GM12878 (cell line): ENCODE measurements at regions not wholly inside any gene's neighbourhood (a gene's known extent, or its start where the extent isn't known, plus 50 kb on each side); places are given as distances from the start of the nearest gene placed in this dataset.

Experiments used
- ATAC-seq: fragments of 200-7000 bp; cut with Tn5 transposase; 3 replicates; pipeline ENCODE4 v1.9.1; 2020; ENCODE audit warnings: mild to moderate bottlenecking, moderate library complexity
- BruUV-seq: library from RNA; stranded (reverse); fragments of 400-500 nt; replicated peaks from 2 replicates; lab custom pipeline; 2021; lab: Mats Ljungman, UMichigan
- CTCF ChIA-PET: fragments of 300-600 bp; sonication (Branson Sonifier 250); formaldehyde crosslinking; extraction: SDS; loops from one replicate; lab custom pipeline; 2021; ENCODE audit warnings: inconsistent platforms; lab: Yijun Ruan, JAX
- POLR2A ChIA-PET: fragments of 350-600 bp; formaldehyde crosslinking; extraction: SDS; loops from one replicate; lab custom pipeline; 2021; ENCODE audit warnings: inconsistent platforms; lab: Charles Lee
- RAD21 ChIA-PET: fragments of 300-600 bp; sonication (Branson Sonifier 250); formaldehyde crosslinking; loops from one replicate; lab custom pipeline; 2023; ENCODE audit warnings: antibody characterized with exemption; ENCODE audit not compliant: unreplicated experiment; lab: Charles Lee
- SMC1A ChIA-PET: fragments of 300-600 bp; sonication (Branson Sonifier 250); formaldehyde crosslinking; loops from one replicate; lab custom pipeline; 2023; ENCODE audit not compliant: unreplicated experiment, uncharacterized antibody; lab: Charles Lee
- DNase-seq: peaks from one replicate; pipeline ENCODE4 v3.0.0-alpha.2; 2011; ENCODE audit warnings: low read depth, low spot score
- FAIRE-seq: peaks from 3 replicates; lab custom pipeline; 2011; peaks lifted over from hg19 to GRCh38; lab: Jason Lieb, UNC
- H2AFZ ChIP-seq: 2 replicates; pipeline ENCODE4 v1.6.0; 2011; ENCODE audit warnings: low read depth, low read length, control low read depth; ENCODE audit not compliant: control insufficient read depth
- H3K27ac ChIP-seq: 2 replicates; pipeline ENCODE4 v1.5.1; 2011; ENCODE audit warnings: control low read depth; ENCODE audit not compliant: control insufficient read depth, insufficient read depth
- H3K27me3 ChIP-seq, 2 experiments: replicated peaks in 1 of 2; 2 replicates each; pipeline versions ENCODE4 v1.6.0 to v1.6.1; 2011; ENCODE audit warnings: low read length in 1 of 2; ENCODE audit not compliant: control insufficient read depth in 2 of 2, insufficient read depth in 2 of 2
- H3K36me3 ChIP-seq, 2 experiments: 2 replicates each; pipeline ENCODE4 v1.5.1; 2011; ENCODE audit warnings: low read length in 1 of 2; ENCODE audit not compliant: control insufficient read depth in 2 of 2, insufficient read depth in 2 of 2
- H3K4me1 ChIP-seq: 2 replicates; pipeline ENCODE4 v1.6.1; 2011; ENCODE audit warnings: mild to moderate bottlenecking, low read length, moderate library complexity, mixed read lengths; ENCODE audit not compliant: control insufficient read depth, insufficient read depth
- H3K4me2 ChIP-seq: 2 replicates; pipeline ENCODE4 v1.6.0; 2011; ENCODE audit warnings: control low read depth; ENCODE audit not compliant: control insufficient read depth, insufficient read depth
- H3K4me3 ChIP-seq: fragments of 200-600 bp; sonication (generic); 2 replicates; pipeline ENCODE4 v1.5.1; 2016
- H3K79me2 ChIP-seq: 2 replicates; pipeline ENCODE4 v1.6.0; 2011; ENCODE audit warnings: low read length; ENCODE audit not compliant: control insufficient read depth, insufficient read depth
- H3K9ac ChIP-seq: 2 replicates; pipeline ENCODE4 v1.8.0; 2011; ENCODE audit warnings: low read length, control low read depth, mixed read lengths; ENCODE audit not compliant: control insufficient read depth, insufficient read depth
- H3K9me3 ChIP-seq: replicated peaks from 3 replicates; pipeline ENCODE4 v1.5.1; 2011; ENCODE audit warnings: mild to moderate bottlenecking, low read length; ENCODE audit not compliant: control insufficient read depth, insufficient read depth
- H4K20me1 ChIP-seq: 2 replicates; pipeline ENCODE4 v1.6.0; 2011; ENCODE audit not compliant: control insufficient read depth, insufficient read depth
- CBFB ChIP-seq: IDR thresholded peaks from 2 replicates; pipeline ENCODE4 v1.6.1; 2016; ENCODE audit warnings: antibody characterized with exemption, low read depth
- CBX3 ChIP-seq: fragments of 200-600 bp; sonication (generic); IDR thresholded peaks from 2 replicates; pipeline ENCODE4 v1.6.1; 2016; ENCODE audit warnings: low read depth, borderline replicate concordance
- HDAC6 ChIP-seq: fragments of 200-600 bp; sonication (generic); IDR thresholded peaks from one replicate; pipeline ENCODE4 v1.8.0; 2017; ENCODE audit warnings: antibody characterized with exemption; ENCODE audit not compliant: unreplicated experiment
- MEF2B ChIP-seq: fragments of 450-650 bp; IDR thresholded peaks from 2 replicates; pipeline ENCODE4 v1.6.1; 2018; ENCODE audit warnings: mild to moderate bottlenecking, moderate library complexity; ENCODE audit not compliant: partially characterized antibody, poor library complexity, severe bottlenecking
- RFX5 ChIP-seq: IDR thresholded peaks from 2 replicates; pipeline ENCODE4 v1.6.1; 2011; ENCODE audit warnings: low read depth, low read length, improper control_type of control experiment
- SMAD5 ChIP-seq: IDR thresholded peaks from 2 replicates; pipeline ENCODE4 v1.6.1; 2016; ENCODE audit warnings: antibody characterized with exemption, low read depth
- SPI1 ChIP-seq: IDR thresholded peaks from 2 replicates; pipeline ENCODE4 v1.6.1; 2011; ENCODE audit warnings: low read depth, mild to moderate bottlenecking, low read length, moderate library complexity, borderline replicate concordance; ENCODE audit not compliant: insufficient read depth
- ZNF274 ChIP-seq: IDR thresholded peaks from one replicate; pipeline ENCODE4 v1.8.0; 2011; ENCODE audit not compliant: insufficient read length, insufficient read depth
- ZNF384 ChIP-seq: IDR thresholded peaks from 2 replicates; pipeline ENCODE4 v1.6.1; 2012; ENCODE audit warnings: low read depth, mild to moderate bottlenecking, low read length, improper control_type of control experiment, borderline replicate concordance
- ZNF622 ChIP-seq: fragments of 450-650 bp; IDR thresholded peaks from 2 replicates; pipeline ENCODE4 v1.6.1; 2017; ENCODE audit warnings: mild to moderate bottlenecking, inconsistent platforms
- WGBS: methylation state at CpG from one replicate; pipeline ENCODE4 v1.1.6; 2016; ENCODE audit warnings: low lambda C conversion rate; ENCODE audit not compliant: insufficient replicate concordance, insufficient coverage; ENCODE audit errors: missing lambda C conversion rate; 5-methylcytosine and 5-hydroxymethylcytosine counted together
- in situ Hi-C: fragments of 300-500 bp; cut with MboI; formaldehyde crosslinking; loops from 9 replicates; pipeline ENCODE4 v1.14.3; 2018; ENCODE audit warnings: mixed read lengths
- intact Hi-C: fragments of 100-400 bp; cut with micrococcal nuclease; formaldehyde crosslinking; loops from one replicate; pipeline ENCODE4 v1.14.2; 2022; ENCODE audit not compliant: unreplicated experiment
- TF ChIP-seq, protein P1 (sequence below), 3 experiments: IDR thresholded peaks in 2 of 3; conservative IDR thresholded peaks in 1 of 3; 2 replicates each; pipeline ENCODE4 v1.5.1; 2011; ENCODE audit warnings: low read depth in 3 of 3, low read length in 3 of 3, mild to moderate bottlenecking in 3 of 3, control low read depth in 2 of 3, moderate library complexity in 2 of 3, inconsistent platforms in 1 of 3, mixed read lengths in 1 of 3; ENCODE audit not compliant: control insufficient read depth in 2 of 3, insufficient read depth in 1 of 3; ENCODE audit errors: extremely low read depth in 1 of 3

DNA sequence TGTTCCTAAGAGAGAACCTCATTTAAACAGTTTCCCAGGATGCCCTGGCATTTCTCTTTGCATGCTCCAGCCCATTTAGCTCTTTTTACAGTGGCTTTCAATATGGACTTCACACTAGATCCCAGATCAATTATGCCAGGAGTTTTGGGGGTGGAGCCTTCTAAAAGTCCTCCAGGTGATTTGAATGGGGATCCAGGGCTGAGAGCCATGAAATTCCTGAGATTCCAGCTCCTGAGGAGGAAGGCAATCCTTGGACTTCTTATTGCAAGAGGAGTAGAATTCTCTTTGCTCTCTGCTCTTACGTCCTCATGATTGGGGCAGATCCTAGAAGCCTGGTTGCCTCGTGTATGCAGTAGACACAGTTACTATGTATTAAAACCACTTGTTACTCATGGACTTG lies 184.2 kb downstream of the DHX35 start:
- Histone ChIP-seq H3K36me3 (no peaks in the 10 kb centered on the region), H4K20me1 (no peaks in the 10 kb centered on the region), H3K27me3 (no peaks in the 10 kb centered on the region; a peak in 2 of 4 replicates), H3K79me2 (no peaks in the 10 kb centered on the region), H3K4me1 (no peaks in the 10 kb centered on the region), H3K4me3 (no peak overlapping the region), H3K4me2 (no peak overlapping the region), H3K27ac (no peak overlapping the region), H3K9ac (no peak overlapping the region)
- WGBS = 0% methylated on average over 2 of the region's 2 CpGs
- ATAC-seq (no peak), DNase-seq (no peak)
- no TSS peak for BruUV-seq
- intact Hi-C loops = no loop called here
- SMC1A ChIA-PET = interaction anchor here (1.5 kb wide), 1 partner anchor 30 kb away, joined by 4 read pairs; no protein-coding TSS in a partner anchor
- CTCF ChIA-PET = no interaction called here
- RAD21 ChIA-PET = no interaction called here
- in situ Hi-C loops = no loop called here
- TF ChIP-seq MEF2B (no peak), RFX5 (no peak), SPI1 (no peak), CBX3 (no peak), SMAD5 (no peak), ZNF622 (no peak), CBFB (no peak), ZNF384 (no peak)
- TF ChIP-seq, all 136 proteins: peak for 0
- no peak for FAIRE-seq
- H3K9me3 ChIP-seq = no peaks in the 10 kb centered on the region
- H2AFZ ChIP-seq = no peak overlapping the region
- POLR2A ChIA-PET = no interaction called here

GRCh38 chr20:39145921-39146320 lies 183.8 kb downstream of the DHX35 start:
- FAIRE-seq = no peak
- DNase-seq = no peak
- in situ Hi-C loops = no loop called here
- H3K36me3 ChIP-seq = no peaks in the 10 kb centered on the region
- RAD21 ChIA-PET = no interaction called here
- no peak overlapping the region for H2AFZ ChIP-seq
- WGBS = 0% methylated on average over 2 of the region's 2 CpGs
- ATAC-seq = no peak
- no peak overlapping the region for H3K9ac ChIP-seq
- no peak overlapping the region for H3K4me3 ChIP-seq
- SMC1A ChIA-PET = interaction anchor here (1.5 kb wide), 1 partner anchor 29 kb away, joined by 4 read pairs; no protein-coding TSS in a partner anchor
- no TSS peak for BruUV-seq
- TF ChIP-seq, protein P1, sequence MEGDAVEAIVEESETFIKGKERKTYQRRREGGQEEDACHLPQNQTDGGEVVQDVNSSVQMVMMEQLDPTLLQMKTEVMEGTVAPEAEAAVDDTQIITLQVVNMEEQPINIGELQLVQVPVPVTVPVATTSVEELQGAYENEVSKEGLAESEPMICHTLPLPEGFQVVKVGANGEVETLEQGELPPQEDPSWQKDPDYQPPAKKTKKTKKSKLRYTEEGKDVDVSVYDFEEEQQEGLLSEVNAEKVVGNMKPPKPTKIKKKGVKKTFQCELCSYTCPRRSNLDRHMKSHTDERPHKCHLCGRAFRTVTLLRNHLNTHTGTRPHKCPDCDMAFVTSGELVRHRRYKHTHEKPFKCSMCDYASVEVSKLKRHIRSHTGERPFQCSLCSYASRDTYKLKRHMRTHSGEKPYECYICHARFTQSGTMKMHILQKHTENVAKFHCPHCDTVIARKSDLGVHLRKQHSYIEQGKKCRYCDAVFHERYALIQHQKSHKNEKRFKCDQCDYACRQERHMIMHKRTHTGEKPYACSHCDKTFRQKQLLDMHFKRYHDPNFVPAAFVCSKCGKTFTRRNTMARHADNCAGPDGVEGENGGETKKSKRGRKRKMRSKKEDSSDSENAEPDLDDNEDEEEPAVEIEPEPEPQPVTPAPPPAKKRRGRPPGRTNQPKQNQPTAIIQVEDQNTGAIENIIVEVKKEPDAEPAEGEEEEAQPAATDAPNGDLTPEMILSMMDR (IDR thresholded peaks at IDR 0.05 in 2 of 3, conservative IDR thresholded peaks at IDR 0.05 in 1 of 3; ENCODE audit: control insufficient read depth in 2 of 3, extremely low read depth in 1 of 3, insufficient read depth in 1 of 3, low read depth in 3 of 3, low read length in 3 of 3) = no peak
- TF ChIP-seq ZNF274 = no peak
- TF ChIP-seq HDAC6 = no peak
- no peaks in the 10 kb centered on the region for H3K79me2 ChIP-seq
- H3K27ac ChIP-seq = no peak overlapping the region
- intact Hi-C loops = no loop called here
- H3K4me2 ChIP-seq = no peak overlapping the region
- POLR2A ChIA-PET = no interaction called here
- H3K27me3 ChIP-seq = no peaks in the 10 kb centered on the region; a peak in 1 of 4 replicates
- no peaks in the 10 kb centered on the region for H3K9me3 ChIP-seq
- no peaks in the 10 kb centered on the region for H4K20me1 ChIP-seq
- CTCF ChIA-PET = no interaction called here
- H3K4me1 ChIP-seq = no peaks in the 10 kb centered on the region
